Activated CD4-positive, alpha-beta T cell treated with anti-CD3 and anti-CD28 coated beads, Interleukin-2, amount 10 ng/mL, durations not matched to agents 24 days and 14 days (primary cell): ENCODE measurements at regions not wholly inside any gene's neighbourhood (a gene's known extent, or its start where the extent isn't known, plus 50 kb on each side); places are given as distances from the start of the nearest gene placed in this dataset.

Experiments
- DNase-seq: peaks from one replicate; pipeline ENCODE4 v3.0.0; 2022
- H3K27ac Mint-ChIP-seq: one replicate; pipeline ENCODE4 v1.8.0; 2022; ENCODE audit warnings: mild to moderate bottlenecking, mixed read lengths
- H3K27me3 Mint-ChIP-seq: one replicate; pipeline ENCODE4 v1.8.0; 2022; ENCODE audit warnings: mixed read lengths
- H3K36me3 Mint-ChIP-seq: one replicate; pipeline ENCODE4 v1.8.0; 2022; ENCODE audit warnings: low read depth, mild to moderate bottlenecking, mixed read lengths
- H3K4me1 Mint-ChIP-seq: one replicate; pipeline ENCODE4 v1.8.0; 2021; ENCODE audit warnings: mixed read lengths
- H3K4me3 Mint-ChIP-seq: one replicate; pipeline ENCODE4 v1.8.0; 2022; ENCODE audit warnings: mild to moderate bottlenecking, moderate library complexity, mixed read lengths
- H3K9me3 Mint-ChIP-seq: one replicate; pipeline ENCODE4 v1.8.0; 2021; ENCODE audit warnings: mixed read lengths
- intact Hi-C: fragments of 100-400 bp; cut with micrococcal nuclease; formaldehyde crosslinking; loops from one replicate; pipeline ENCODE4 v1.15.1; 2023

DNA sequence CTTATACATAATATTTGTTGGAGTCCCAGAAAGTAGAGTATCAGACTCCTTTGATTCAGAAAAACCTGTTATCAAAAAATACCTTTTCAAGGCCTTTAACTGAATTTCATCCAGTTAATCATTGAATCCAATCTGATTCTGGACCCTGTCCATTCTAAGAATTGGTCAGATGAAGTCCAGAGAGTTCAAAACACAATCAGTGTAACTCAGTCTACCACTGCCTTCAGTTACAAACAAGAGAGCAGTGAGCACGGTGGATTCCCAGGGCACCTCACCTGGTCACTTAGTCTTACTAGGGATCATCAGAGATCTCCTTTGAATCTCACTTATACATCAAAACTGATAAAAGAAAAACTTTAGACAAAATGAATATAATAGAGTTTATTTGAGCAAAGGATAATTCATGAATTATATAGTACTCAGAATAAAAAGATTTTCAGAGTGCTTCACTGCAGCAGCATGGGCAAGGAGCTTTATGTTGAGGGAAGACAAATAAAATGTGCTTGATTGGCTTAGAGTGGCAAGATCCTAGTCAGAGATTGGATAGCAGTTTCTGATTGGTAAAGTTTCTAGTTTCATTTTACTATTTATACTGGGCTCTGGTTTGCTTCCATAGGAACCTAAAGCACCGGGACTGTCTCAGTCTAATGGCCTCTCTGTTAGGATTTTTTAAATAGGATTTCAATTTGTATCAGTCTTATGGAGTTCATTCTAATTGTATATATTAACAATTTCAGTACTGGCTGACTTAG, 474.9 kb upstream of the GOLIM4 start:
- Mint-ChIP-seq H3K4me1 (no peaks in the 10 kb centered on the region), H3K27me3 (no peaks in the 10 kb centered on the region), H3K9me3 (no peaks in the 10 kb centered on the region), H3K36me3 (no peaks in the 10 kb centered on the region), H3K4me3 (no peak overlapping the region), H3K27ac (no peak overlapping the region)
- intact Hi-C loops, result no loop called here
- no peak for DNase-seq

DNA sequence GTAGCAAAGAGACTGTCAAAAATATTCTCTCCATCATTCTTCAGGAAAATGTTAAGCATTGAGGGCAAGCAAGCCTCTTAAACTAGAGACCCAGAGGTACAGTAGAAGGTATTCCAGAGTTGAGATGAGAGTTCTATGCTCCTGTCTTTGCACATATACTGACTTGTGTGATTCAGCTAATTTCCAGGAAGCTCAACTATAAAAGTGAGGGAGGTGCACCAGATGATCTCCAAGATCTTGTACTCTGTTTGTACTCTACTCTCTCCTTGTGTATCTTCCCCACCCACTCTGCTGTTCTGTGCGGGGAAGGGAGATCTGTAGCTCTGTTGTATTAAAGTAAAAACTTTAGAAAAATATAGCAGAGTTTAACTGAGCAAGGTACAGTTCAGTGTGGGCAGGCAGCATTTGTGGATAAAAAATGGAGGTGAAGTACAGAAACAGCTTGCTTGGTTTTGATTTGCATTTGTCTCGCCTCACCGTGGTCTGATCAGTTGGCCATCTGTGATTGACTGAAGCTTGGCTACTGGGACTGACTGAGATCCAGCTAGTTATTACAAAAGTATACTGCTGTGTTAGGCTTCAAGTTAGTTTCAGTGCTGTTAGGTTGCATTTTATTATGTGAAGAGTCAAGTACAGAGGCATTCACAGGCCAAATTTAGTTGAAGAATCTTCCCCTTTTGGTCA, 463.1 kb upstream of the GOLIM4 start:
- H3K4me3 Mint-ChIP-seq, result no peak overlapping the region
- no peak overlapping the region for H3K27ac Mint-ChIP-seq
- H3K27me3 Mint-ChIP-seq, result no peaks in the 10 kb centered on the region
- H3K36me3 Mint-ChIP-seq, result no peaks in the 10 kb centered on the region
- DNase-seq, result no peak
- intact Hi-C loops, result no loop called here
- no peaks in the 10 kb centered on the region for H3K9me3 Mint-ChIP-seq
- H3K4me1 Mint-ChIP-seq, result no peaks in the 10 kb centered on the region

DNA sequence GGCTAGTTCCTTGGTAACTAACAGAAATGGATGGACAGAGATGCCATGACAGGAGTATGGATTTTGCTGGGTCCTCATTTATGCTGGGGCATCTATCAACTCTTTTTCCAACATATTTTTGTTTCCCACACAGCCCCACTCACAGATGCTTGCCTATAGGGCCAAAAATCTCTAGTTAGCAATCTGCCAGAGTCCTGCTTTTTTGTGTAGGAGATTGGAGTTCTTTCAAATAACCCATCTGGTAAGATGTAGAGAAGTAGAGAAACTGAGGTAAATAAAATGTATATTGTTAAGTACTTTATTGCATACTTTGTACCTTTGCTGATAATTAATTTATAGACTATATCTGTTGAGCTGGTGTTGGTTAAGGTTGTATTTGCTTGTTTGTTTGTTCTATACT, 456.5 kb upstream of the GOLIM4 start:
- H3K36me3 Mint-ChIP-seq, result no peaks in the 10 kb centered on the region
- no peak for DNase-seq
- H3K4me1 Mint-ChIP-seq, result no peaks in the 10 kb centered on the region
- no peaks in the 10 kb centered on the region for H3K9me3 Mint-ChIP-seq
- intact Hi-C loops, result no loop called here
- H3K27me3 Mint-ChIP-seq, result no peaks in the 10 kb centered on the region
- H3K4me3 Mint-ChIP-seq, result no peak overlapping the region
- no peak overlapping the region for H3K27ac Mint-ChIP-seq

DNA sequence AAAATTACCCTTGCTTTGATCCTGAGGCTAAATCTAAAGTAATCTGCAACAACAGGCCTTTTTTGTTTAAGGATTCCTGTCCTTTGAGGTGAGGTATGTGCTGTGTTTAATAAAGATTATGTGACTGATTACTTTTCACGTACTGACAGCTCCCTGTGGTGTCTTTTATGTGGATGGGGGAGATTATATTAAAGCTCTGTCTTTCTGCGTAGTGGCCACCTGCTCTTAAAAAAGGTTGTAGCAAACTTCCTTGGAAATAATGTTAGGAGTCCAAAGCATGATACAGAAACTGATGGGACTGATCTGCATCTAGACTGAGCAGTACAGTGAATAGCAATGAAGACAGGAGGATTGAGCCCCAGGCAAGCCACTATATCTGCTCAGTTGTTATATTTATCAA, 453.0 kb upstream of the GOLIM4 start:
- no peaks in the 10 kb centered on the region for H3K9me3 Mint-ChIP-seq
- H3K27ac Mint-ChIP-seq, result no peak overlapping the region
- H3K4me1 Mint-ChIP-seq, result no peaks in the 10 kb centered on the region
- no peak overlapping the region for H3K4me3 Mint-ChIP-seq
- intact Hi-C loops, result no loop called here
- DNase-seq, result no peak
- H3K27me3 Mint-ChIP-seq, result no peaks in the 10 kb centered on the region
- no peaks in the 10 kb centered on the region for H3K36me3 Mint-ChIP-seq

DNA sequence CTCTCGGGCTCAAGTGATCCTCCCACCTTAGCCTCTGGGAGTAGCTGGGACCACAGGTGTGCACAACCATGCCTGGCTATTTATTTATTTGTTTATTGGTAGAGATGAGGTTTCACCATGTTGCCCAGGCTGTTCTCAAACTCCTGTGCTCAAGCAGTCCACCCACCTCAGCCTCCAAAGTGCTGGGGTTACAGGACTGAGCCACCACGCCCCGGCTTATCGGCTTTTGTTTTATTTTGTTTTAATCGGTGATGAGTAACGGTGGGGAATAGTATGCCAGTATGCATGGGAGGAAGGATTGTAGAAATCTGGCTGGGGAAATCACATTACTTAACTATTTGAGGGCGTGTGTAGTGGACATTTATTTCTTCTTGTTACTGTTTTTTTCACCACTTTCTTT, 451.0 kb upstream of the GOLIM4 start:
- Mint-ChIP-seq H3K4me3 (no peak overlapping the region), H3K27me3 (no peaks in the 10 kb centered on the region)

DNA sequence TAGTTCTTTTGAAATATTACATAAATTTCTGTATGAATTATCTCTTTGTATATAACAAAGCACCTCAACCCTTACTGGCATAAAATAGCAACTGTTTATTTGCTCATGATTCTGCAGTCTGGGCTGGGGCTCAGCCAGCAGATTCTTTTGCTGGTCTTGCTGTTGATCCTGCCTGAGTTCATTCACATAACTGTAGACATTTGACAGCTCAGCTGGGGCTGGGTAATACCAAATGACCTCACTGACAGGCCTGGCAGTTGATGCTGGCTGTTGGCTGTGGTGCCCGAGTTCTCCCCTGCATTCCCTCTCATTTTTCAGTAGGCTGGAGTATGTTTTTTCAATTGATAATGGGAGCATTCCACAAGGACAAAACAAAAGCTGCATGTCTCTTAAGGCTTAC, 449.9 kb upstream of the GOLIM4 start:
- Mint-ChIP-seq H3K27me3 (no peaks in the 10 kb centered on the region), H3K9me3 (no peaks in the 10 kb centered on the region), H3K4me1 (no peaks in the 10 kb centered on the region), H3K4me3 (no peak overlapping the region), H3K36me3 (no peaks in the 10 kb centered on the region), H3K27ac (no peak overlapping the region)
- intact Hi-C loops, result no loop called here
- no peak for DNase-seq

More for the DNA sequence above, 451.0 kb upstream of the GOLIM4 start:
- DNase-seq, result no peak
- H3K27ac Mint-ChIP-seq, result no peak overlapping the region
- no peaks in the 10 kb centered on the region for H3K9me3 Mint-ChIP-seq
- no peaks in the 10 kb centered on the region for H3K4me1 Mint-ChIP-seq
- H3K36me3 Mint-ChIP-seq, result no peaks in the 10 kb centered on the region
- intact Hi-C loops, result no loop called here

DNA sequence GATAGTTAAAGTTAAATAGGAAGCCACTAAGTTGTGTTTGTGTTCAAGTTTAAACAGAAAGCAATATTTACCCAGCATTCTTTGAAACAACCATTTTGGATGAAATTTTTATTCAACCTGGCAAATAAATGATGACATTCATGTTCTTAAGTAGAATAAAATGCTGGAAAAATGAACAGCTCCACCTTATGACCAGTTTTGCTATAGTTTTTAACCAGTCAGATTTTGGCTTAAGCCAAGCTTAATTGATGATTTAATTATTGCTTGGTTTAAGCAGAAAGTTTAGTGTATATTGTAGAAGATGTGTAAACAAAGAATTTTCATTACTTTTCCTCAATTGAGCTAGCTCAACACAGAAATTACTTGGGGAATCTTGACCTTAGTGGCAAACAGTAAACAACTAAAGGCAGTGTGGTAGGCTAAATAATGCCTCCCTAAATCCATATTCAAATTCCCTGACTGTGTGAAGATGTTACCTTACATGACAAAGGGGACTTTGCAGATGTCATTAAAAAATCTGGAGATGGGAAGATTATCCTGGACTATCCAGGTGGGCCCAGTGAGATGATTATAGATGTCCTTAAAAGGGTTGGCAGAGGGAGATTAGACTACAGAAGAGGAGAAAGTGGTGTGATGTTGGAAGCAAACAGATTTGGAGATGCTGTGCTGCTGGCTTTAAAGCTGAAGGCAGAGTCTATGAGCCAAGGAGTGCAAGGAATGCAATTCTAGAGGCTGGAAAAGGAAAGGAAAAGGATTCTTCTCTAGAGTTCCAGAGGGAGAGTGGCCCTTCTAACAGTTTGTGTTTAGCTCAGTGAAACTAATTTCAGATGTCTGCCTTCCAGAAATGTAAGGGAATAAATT, 448.6 kb upstream of the GOLIM4 start:
- DNase-seq, result no peak
- Mint-ChIP-seq H3K36me3 (no peaks in the 10 kb centered on the region), H3K27me3 (no peaks in the 10 kb centered on the region), H3K9me3 (no peaks in the 10 kb centered on the region), H3K4me3 (no peak overlapping the region), H3K4me1 (no peaks in the 10 kb centered on the region), H3K27ac (no peak overlapping the region)
- intact Hi-C loops, result no loop called here

DNA sequence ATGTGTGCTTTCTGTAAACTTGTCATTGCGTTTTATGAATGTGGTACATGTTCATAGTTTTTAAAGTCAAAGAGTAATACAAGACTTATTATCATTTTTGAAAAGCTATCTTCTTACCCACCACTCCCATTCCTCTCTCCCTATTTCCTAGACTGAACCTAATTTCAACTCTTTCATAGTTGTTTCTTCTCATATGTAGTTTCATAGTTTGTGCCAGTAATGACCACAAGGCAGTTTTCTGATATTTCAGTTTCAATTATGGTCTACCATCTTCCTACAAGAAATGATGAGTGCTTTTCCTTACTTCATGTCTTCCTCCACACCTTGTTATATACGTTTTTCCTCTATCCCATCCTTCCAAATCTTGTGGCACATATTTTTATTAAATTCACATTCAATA, 445.0 kb upstream of the GOLIM4 start:
- Mint-ChIP-seq H3K4me3 (no peak overlapping the region), H3K27ac (no peak overlapping the region), H3K27me3 (no peaks in the 10 kb centered on the region), H3K4me1 (no peaks in the 10 kb centered on the region), H3K36me3 (no peaks in the 10 kb centered on the region), H3K9me3 (no peaks in the 10 kb centered on the region)
- DNase-seq, result no peak
- intact Hi-C loops, result no loop called here

DNA sequence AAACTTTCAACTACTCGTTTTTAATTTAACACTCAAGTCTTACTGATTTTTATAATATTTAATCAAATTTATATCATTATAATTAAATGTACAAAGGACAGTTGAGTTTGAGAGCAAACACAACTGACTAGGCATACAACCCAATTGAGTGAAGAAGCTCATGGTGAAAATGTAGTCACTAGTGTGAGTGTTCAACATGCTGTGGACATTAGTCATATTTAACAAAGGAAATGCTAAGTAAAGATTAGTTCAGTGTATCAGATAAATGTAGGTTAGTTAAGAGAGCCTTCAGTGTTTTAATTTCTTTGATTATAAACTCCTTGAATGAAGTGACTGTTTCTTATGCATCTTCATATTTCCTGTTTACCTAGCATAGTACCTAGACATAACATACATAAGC, 444.2 kb upstream of the GOLIM4 start:
- Mint-ChIP-seq H3K27ac (no peak overlapping the region), H3K4me3 (no peak overlapping the region), H3K36me3 (no peaks in the 10 kb centered on the region), H3K9me3 (no peaks in the 10 kb centered on the region), H3K4me1 (no peaks in the 10 kb centered on the region), H3K27me3 (no peaks in the 10 kb centered on the region)
- intact Hi-C loops, result no loop called here
- no peak for DNase-seq

DNA sequence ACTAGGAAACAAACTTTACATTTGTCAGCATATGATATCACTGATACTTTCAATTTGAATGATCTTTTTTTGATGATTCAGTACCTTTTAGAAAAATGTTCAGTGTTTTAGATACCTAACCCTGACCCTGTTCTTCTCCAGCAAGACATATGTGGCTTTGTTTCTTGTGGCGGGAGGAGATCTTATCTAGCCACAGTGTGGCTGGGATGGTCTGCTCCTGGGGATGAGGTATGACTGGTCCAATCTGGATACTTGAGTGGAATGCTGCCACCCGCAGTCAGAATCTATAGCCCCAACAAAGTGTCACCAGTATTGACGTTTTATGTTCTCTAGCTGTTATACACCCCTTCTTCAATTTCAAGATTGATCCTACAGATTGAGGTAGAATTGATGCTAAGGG, 439.0 kb upstream of the GOLIM4 start:
- no peak for DNase-seq
- no peaks in the 10 kb centered on the region for H3K27me3 Mint-ChIP-seq
- H3K9me3 Mint-ChIP-seq, result no peaks in the 10 kb centered on the region
- no peak overlapping the region for H3K4me3 Mint-ChIP-seq
- intact Hi-C loops, result no loop called here
- H3K27ac Mint-ChIP-seq, result no peak overlapping the region
- H3K4me1 Mint-ChIP-seq, result no peaks in the 10 kb centered on the region
- no peaks in the 10 kb centered on the region for H3K36me3 Mint-ChIP-seq

DNA sequence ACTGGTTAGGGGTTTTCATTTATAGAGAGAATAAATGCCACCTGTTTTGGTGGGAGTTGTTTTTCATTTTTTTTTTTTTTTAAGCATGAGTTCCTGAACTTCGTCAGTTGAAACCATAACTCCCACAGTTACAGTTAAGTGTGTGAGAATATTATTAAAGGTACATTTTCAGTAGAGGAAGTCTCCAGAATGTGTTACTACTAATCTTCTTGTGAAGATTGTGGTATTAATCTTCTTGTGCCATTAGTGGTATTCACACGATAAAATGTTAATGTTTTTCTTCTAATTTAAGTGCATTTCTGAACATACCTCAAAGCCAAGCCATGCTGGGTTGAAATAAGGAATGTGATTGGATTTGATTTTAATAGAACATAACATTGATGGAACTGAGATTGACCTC, 437.9 kb upstream of the GOLIM4 start:
- no peaks in the 10 kb centered on the region for H3K36me3 Mint-ChIP-seq
- no peak for DNase-seq
- intact Hi-C loops, result no loop called here
- no peaks in the 10 kb centered on the region for H3K9me3 Mint-ChIP-seq
- H3K4me3 Mint-ChIP-seq, result no peak overlapping the region
- no peaks in the 10 kb centered on the region for H3K4me1 Mint-ChIP-seq
- H3K27ac Mint-ChIP-seq, result no peak overlapping the region
- no peaks in the 10 kb centered on the region for H3K27me3 Mint-ChIP-seq

DNA sequence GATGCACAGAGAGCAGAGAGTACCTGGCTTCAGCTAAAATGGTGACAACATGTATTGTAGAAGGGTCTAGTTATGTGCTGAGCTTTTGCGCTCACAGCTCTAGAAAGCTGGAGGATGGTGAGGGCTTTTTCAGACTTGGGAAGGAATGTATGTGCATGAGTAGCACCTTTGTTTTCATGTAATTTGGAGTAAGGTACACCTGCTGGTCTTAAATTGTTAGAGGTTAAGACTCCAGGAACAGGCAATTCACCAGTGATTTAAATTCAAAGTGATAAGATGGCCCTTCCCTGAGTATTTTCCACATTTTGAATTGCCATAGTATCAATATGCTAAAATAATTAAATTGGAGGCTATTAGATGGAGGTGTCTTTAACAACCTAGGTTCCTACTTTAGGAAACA, 436.4 kb upstream of the GOLIM4 start:
- no peak overlapping the region for H3K4me3 Mint-ChIP-seq
- no peak overlapping the region for H3K27ac Mint-ChIP-seq
- H3K9me3 Mint-ChIP-seq, result no peaks in the 10 kb centered on the region
- no peaks in the 10 kb centered on the region for H3K36me3 Mint-ChIP-seq
- intact Hi-C loops, result no loop called here
- DNase-seq, result no peak
- H3K27me3 Mint-ChIP-seq, result no peaks in the 10 kb centered on the region
- H3K4me1 Mint-ChIP-seq, result no peaks in the 10 kb centered on the region

DNA sequence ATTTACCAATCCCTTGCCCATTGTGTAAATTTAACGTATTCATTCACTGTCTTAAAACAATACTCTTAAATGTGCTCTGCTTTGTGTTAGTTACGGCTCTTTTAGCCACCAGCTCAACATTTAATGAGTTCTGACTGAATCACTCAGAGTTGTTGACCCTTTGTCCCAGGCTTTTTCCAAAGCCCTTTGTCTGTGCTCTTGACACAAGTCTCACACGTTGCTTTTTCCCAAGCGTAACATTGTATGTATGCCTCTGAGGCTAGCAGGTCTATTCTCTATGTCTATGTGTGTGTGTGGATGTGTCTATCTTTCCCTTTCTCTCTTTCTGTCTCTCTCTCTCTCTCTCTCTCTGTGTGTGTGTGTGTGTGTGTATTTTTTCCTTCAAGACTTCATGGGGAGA, 435.4 kb upstream of the GOLIM4 start:
- no peak for DNase-seq
- Mint-ChIP-seq H3K9me3 (no peaks in the 10 kb centered on the region), H3K4me3 (no peak overlapping the region), H3K4me1 (no peaks in the 10 kb centered on the region), H3K27me3 (no peaks in the 10 kb centered on the region), H3K36me3 (no peaks in the 10 kb centered on the region), H3K27ac (no peak overlapping the region)
- intact Hi-C loops, result no loop called here

DNA sequence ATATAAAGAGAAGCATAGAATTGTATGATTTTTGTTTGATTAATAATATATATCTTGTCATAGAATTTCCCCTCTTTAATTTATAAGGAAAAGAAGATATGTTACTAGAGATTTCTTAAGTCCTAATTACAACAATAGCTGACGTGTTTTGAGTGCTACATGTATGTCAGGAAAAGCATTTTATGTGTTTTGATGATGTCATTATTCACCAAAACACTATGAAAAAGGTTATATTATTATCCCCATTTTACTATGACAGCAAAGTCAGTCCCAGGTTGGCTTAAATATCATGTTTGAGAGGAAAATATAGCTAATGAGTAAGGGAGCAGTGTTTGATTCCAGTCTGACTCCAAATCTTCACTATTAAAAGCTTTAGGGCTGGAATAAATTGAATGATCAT, 428.4 kb upstream of the GOLIM4 start:
- Mint-ChIP-seq H3K9me3 (no peaks in the 10 kb centered on the region), H3K27ac (no peak overlapping the region), H3K4me1 (no peaks in the 10 kb centered on the region), H3K4me3 (no peak overlapping the region), H3K36me3 (no peaks in the 10 kb centered on the region), H3K27me3 (no peaks in the 10 kb centered on the region)
- intact Hi-C loops, result no loop called here
- no peak for DNase-seq
